COR-L47 (cell line): ENCODE measurements at regions not wholly inside any gene's neighbourhood (a gene's known extent, or its start where the extent isn't known, plus 50 kb on each side); places are given as distances from the start of the nearest gene placed in this dataset.
"Not testable (repeated sequence)": the region's sequence is repeated elsewhere in the genome, so short reads cannot be mapped to it uniquely, and the experiment has no call there.

Experiments used
- DNase-seq: peaks from one replicate; lab custom pipeline; 2025; lab: John Stamatoyannopoulos, UW

DNA sequence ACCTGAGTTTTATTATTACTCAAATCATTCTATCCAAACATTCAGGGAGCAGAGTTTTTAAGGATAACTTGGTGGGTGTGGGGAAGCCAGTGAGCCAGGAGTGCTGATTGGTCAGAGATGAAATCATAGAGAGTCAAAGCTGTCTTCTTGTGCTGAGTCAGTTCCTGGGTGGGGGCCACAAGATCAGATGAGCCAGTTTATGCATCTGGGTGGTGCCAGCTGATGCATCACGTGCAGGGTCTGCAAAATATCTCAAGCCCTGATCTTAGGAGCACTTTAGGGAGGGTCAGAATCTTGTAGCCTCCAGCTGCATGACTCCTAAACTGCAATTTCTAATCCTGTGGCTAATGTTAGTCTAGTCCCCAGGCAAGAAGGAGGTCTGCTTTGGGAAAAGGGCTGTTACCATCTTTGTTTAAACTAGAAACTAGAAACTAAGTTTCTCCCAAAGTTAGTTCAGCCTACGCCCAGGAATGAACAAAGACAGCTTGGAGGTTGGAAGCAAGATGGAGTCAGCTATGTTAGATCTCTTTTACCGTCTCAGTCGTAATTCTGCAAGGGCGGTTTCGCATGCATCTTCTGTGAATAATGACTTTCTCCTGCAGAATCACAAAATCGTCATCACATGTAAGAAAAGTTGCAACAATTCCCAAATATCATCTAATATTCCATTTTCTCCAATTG, 97.5 kb downstream of the ZNF664 start:
- not testable (repeated sequence) for DNase-seq

DNA sequence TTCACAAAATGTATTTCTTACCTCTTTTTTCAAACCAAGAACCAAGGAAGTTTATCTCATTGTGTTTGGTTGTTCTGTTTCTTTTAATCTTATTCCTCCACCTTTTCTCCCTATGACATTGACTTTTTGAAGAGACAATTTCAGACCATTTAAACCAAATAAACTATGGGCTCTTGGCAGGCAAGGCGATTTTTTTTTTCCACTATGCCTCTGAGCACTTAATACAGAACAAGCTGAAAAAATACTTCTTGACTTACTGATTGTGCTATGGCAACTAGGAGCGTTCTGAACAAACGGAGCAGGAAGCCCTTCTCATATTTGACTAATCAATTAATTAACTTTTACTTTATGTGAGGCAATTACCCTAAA, 98.0 kb downstream of the ZNF664 start:
- no peak for DNase-seq

DNA sequence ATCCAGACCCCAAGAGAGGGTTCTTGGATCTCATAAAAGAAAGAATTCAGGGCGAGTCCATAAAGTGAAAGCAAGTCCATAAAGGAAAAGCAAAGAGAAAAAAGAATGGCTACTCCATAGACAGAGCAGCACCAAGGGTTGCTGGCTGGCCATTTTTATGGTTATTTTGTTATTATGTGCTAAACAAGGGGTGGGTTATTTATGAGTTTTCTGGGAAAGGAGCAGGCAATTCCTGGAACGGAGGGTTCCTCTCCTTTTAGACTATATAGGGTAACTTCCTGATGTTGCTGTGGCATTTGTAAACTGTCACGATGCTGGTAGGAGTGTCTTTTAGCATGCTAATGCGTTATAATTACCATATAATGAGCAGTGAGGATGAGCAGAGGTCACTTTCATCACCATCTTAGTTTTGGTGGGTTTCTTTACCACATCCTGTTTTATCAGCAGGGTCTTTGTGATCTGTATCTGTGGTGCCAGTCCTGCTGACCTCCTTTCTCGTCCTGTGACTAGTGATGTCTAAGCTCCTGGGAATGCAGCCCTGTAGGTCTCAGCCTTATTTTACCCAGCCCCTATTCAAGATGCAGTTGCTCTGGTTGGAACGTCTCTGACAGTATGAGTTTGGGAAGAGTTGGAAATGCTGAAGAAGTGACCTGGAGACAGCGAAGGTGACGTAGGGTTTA, 100.5 kb downstream of the ZNF664 start:
- DNase-seq: no peak

DNA sequence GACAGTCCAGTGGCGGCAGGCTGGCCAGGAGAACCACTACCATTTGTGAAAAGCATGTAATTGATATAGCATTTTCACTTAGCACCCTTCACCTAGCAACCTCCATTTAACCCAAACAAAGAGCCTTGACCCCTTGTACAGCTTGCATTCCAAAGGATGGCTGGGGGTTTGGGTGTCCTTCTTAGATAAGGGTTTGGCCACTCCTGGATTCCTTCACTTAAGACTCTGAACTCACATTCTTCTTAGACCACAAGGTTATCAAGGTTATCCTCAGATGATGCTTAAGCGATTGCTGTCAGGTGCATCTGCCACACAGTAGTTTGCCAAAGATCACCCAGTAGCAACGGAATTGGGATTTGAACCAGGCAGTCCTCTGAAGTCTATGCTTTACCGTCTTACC, 102.8 kb downstream of the ZNF664 start:
- DNase-seq: no peak

DNA sequence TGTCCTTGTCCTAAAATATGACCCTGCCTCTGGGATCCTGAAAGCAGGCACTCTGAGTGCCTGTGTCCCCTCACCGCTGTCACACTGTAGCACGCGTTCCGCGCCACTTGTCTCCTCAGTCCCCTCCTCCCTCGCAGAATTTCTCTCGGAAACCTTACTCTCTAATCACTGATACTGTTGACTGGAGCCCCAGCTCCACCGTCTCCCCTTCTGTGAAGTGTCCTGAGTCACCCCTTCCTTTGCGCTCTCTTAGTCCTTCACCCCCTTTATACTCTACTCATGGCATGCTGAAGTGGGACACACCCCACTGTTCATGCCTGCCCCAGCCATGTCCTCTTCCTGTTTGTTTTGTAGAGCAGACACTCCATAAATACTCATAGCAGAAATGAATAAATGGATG, 104.7 kb downstream of the ZNF664 start:
- no peak for DNase-seq

DNA sequence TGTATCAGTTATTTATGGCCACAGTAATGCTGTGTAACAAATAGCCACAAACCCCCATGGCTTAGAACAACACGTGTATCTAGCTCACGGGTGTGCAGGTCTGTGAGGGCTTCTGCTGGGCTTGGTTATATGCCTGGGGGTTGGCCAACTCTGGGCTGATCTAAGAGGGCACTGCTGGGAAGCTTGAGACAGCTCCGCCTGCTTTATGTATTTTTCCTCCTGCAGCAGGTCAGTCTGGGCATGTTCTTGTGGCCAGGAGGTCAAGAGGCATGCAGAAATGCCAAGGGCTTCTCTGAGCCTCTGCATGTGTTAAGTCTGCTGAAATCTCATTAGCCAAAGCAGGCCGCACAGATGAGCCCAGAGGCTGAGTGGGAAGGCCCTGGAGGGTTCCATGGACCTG, 105.8 kb downstream of the ZNF664 start:
- DNase-seq: no peak

DNA sequence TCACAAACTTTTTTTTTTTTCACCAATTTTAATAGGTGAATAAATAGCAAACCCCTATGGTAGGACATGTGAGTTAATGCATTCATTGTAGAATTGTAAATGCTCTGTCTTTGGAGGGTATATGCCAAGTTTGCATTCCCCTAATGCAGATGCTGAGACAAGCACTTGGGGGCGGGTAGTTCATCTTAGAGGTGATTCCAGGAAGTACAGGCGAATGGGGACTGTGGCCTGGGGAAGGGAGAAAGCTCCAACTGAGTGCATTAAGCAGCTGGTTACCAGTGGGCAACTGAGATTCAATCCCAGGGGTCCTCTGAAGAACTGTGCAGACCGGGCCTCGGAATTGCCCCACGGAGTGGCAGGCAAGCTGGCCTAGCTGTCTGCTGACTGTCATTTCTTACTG, 107.6 kb downstream of the ZNF664 start:
- DNase-seq: no peak

DNA sequence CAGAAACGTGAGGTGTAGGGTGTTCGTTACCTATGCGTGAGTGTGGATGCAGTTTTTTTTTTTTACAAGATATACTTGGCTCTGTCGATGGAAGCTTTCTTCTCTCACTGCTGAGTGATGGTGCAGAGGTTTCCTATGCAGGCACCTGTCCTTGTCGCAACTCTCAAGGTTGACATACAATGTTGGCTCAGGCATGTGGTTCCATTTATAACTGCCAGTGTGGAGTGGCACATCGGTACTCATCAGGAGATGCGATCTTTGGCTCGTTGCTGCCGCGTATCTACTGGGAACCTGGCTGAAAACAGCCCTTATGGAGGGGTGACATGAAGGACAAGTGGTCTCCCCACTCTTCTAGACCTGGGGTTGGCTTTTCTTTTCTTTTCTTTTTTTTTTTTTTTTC, 109.0 kb downstream of the ZNF664 start:
- DNase-seq: no peak

DNA sequence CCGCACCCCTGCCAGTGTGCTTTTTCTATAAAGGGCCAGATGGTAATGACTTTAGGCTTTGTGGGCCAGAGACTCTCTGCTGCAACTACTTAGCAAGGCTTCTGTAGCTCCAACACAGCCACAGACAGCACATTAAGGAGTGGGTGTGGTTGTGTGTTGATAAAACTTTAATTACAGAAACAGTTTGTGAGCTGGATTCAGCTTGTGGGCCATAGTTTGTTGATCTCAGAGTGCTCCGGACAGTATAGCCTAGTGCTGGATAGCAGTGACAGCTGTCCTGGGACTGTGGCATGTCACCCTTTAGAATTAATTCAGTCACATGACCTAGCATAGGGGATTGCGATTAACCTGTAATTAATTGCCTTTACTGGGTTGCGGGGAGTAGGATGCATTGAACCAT, 109.7 kb downstream of the ZNF664 start:
- DNase-seq: no peak

DNA sequence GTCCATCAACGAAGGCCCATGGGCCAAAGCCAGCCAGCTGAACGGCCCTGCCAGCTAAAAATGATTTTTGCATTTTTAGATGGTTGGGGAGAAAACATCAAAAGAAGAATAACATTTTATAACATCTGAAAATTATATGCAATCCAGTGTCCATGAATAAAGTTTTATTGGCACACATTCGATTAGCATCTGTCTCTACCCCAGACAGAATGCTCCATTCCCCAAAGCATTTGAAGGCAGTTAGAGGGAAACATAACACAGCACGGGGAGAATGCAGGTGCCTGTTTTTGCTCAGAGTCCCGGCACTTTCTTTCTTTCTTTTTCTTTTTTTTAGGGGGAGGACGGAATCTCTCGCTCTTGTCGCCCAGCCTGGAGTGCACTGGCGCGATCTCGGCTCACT, 110.7 kb downstream of the ZNF664 start:
- DNase-seq: no peak

DNA sequence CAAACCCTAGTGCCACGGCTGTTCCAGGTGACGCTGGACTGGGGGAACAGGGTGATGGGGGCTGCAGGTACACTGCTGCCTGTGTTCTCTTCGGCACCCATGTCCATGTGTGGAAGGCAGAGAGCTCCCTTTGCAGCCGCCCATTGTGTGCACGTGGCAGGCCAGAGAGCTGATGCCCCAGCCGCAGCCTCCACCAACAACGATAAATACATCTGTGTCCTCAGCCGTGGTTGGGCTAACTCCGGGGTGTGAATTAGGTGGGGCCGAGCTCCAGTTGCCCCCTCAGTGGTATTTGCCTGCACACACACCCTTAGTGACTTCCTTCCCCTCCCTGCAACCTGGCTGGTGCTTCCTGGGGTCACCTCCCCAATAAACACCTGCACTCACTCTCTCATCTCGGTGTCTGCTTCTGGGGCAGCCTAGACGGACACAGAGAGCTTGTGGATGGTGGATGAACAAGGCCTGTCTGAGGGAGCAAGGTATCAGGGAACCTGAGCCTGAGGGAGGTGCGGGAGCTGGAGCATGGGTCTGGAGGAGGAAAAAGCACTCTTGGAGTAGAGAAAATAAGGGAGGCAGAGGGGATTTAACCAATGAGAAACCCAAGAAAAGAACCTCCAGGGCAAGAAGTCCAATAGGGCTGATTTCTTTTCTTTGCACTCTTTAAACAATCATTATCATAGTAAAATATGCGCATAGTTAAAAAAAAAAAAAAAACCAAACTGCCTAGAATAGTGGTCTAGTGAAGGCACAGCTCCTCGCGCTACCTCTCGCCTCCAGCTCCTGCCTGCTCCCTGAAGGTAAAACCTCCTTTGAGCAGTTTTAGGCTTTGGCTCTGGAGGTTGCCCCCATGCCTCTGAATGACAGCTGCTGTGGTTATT, 112.6 kb downstream of the ZNF664 start:
- DNase-seq: no peak

DNA sequence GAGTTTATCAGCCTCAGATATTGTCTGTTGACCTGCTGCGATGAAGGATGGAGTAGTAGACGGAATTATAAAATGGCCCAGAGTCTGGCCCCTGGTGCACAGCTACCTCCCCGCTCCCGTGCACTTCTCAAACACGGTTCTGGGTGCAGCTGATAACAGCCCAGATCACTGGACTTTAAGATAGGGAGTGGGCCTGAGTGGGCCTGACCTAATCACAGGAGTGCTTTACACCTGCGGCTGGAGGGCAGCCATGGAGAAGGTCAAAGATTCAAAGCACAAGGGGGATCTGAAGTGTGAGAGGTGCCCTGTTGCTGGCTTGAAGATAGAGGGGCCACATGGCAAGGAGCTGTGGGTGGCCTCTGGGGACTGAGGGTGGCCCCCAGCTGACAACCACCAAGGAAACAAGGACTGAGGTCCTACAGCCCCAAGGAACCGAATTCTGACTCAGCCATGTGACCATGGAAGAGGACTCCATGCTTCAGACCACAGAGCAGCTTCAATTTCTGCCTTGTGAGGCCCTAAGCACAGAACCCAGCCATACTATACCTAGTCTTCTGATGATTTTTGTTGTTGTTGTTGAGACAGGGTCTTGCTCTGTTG, 113.4 kb downstream of the ZNF664 start:
- DNase-seq: no peak

DNA sequence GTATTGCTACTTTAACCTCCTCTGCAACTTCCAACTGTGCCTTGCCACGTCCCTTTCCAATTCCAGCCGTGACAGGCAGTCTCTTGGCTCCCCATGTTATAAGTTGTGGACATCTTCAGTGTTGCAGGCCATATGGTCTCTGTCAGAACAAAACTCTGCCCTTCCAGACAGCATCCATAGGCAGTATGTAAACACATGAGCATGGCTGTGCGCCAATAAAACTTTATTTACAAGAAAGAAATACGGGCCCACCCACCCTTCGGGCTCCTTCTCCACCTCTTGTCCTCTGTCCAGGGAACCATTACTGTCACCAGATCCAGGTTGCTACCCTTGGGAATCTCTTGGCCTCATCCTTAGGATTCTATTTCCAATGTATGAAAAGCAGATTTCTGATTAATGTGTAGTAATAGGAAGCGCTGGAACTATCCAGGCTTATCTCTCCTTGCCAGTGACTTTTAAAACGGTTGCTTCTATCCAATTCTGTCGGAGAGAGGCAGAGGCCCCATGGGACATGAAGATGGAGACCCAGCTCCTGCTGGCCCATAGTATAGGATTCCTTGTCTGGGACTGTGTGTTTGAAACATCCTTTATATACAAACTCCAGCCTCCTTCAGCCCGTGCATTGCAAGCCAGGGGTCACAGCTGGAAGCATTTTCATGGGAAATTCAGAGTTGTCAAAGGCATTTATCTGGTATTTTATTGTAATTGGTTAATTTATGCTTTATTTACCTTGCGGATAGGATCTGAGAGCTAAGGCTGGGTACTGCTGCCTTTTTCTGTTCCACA, 114.4 kb downstream of the ZNF664 start:
- no peak for DNase-seq

DNA sequence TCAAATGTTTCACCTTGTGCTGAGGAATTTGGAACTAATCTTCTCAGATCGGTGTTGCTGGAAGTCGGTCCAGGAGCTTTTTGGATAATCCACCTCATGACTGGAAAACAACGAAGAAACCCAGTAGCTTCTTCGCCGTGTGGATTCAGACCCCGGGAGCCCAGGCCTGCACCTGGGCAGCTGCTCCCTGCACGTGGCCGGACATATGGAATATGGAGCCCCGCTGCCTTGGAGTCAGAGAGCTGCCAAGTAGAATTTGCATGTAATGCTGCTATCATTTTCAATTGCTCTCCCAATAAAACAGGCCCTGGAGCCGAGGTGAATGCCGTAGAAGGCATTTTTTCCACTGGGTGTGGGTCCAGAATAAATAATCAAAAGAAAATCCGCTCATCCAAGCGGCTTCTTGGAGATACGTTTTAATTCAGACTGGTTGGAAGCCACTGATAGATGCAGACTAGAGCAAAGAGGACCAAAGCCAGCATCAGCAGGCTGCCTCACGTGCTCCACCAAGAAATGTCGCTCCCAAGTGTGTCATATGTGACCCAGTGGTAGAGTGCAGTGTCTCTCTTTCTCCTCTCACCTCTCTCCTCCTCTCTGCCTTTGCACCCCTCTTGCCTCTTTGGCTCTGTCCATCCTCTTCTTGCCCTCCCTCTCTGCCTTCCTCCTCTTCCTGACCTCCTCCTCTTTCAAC, 115.3 kb downstream of the ZNF664 start:
- no peak for DNase-seq

DNA sequence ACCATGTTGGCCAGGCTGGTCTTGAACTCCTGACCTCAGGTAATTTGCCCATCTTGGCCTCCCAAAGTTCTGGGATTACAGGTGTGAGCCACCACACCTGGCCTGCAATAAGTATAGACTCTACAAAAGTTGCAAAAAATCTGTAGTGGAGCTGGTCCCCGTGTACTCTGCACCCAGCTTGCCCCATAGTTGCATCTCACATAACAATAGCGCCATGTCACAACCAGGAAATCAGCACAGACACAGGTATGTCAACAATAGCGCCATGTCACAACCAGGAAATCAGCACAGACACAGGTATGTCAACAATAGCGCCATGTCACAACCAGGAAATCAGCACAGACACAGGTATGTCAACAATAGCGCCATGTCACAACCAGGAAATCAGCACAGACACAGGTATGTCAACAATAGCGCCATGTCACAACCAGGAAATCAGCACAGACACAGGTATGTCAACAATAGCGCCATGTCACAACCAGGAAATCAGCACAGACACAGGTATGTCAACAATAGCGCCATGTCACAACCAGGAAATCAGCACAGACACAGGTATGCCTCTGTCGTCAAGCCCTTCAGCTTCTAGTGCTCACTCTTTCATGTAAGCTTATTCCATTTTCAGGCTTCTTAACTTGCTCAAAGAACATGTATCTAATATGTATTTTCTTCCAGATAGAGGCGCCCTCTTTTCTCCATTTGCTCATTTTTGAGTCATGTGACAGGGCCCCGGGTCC, 116.3 kb downstream of the ZNF664 start:
- not testable (repeated sequence) for DNase-seq

DNA sequence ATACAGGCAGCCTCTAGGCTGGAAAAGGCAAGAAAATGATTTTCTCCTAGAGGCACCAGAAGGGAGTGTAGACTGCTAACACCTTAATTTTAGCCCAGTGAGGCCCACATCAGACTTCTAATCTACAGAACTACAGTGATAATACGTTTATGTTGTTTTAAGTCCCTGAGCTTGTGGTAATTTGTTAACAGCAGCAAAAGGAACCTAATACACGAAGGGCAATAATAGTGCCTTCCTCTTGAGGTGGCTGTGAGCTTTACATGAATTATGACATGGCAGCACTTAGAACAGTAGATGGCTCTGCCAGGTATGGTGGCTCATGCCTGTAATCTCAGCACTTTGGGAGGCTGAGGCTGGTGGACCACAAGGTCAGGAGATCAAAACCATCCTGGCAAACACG, 118.8 kb downstream of the ZNF664 start:
- DNase-seq: no peak

DNA sequence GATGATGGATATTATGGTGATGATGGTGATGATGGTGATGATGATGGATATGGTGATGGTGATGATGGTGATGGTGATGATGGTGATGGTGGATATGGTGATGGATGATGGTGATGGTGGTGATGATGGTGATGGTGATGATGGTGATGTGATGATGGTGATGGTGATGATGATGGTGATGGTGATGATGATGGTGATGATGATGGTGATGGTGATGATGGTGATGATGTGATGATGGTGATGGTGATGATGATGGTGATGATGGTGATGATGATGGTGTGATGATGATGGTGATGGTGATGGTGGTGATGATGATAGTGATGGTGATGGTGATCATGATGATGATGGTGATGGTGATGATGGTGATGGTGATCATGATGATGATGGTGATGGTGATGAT, 119.5 kb downstream of the ZNF664 start:
- DNase-seq: not testable (repeated sequence)

DNA sequence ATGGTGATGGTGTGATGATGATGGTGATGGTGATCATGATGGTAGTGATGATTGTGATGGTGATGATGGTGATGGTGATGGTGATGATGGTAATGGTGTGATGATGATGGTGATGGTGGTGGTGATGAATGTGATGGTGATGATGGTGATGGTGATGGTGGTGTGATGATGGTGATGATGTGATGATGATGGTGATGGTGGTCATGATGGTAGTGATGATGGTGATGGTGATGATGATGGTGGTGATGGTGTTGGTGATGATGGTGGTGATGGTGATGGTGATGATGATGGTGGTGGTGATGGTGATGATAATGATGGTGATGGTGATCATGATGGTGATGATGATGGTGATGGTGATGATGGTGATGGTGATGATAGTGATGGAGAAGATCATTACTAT, 120.3 kb downstream of the ZNF664 start:
- no peak for DNase-seq

DNA sequence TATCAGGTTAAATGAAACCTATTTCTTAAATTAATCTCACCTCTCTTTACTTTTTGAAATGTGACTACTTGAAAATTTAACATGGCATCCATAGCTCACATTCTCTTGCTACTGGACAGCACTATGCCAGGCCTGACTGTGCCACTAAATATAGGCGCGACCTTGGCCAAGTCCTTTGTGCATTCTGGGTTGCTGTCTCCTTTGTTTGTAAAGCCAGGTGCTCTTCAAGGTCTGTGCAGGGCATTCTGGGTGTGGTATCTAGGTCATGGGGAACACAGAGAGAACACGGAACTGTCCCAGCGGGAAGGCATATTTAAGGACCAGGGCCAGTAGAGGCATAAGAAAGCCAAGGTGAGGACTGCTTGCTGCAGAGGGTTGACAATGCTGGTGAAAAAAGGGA, 121.2 kb downstream of the ZNF664 start:
- no peak for DNase-seq

DNA sequence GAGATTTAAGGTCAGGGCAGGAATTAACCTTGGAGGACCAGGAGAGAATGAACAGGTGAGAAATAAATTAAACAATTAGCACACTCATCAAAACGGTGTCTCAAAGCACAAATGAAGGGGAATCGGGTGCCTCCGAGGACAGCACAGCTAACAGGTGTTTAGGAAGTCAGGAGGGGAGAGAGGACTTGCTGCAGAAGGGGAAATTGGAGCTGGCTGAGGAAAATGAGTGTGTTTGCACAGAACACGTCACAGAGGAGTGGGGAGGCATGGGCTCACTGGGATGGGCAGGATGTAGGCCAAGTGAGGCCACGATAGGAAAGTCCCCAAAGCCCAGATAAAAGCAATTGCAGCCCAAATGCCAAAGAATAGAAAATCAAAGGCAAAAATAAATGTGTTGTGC, 121.7 kb downstream of the ZNF664 start:
- no peak for DNase-seq

DNA sequence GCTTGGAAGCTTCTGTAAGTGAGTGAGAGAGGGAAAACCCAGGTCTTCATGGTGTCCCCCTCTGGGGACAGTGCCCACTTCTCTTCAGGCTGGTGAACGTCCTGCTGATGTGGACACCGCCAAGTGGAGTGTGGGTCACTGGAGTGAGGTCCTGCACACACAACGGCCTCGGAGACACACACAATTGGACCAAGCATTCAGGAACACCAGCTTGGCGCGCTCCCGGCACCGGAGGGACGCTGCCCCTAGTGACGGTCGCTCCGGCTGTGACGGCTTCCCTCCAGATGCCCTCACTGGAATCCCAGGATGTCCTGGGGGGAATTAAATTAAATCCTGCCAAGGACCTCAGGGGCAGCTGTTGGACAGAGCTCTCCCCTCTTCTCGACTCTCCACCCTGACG, 123.1 kb downstream of the ZNF664 start:
- no peak for DNase-seq
